ENCODE measurements at regions not wholly inside any gene's neighbourhood (a gene's known extent, or its start where the extent isn't known, plus 50 kb on each side); places are given as distances from the start of the nearest gene placed in this dataset.

GRCh38 chr1:38128926-38129453, 82.4 kb upstream of the POU3F1 start:
- Histone ChIP-seq H3K4me2 (ENCODE audit: low read length) (no peak overlapping the region), H3F3A (ENCODE audit: insufficient read depth, low read length) (no peaks in the 10 kb centered on the region), H3K9me3 (ENCODE audit: low read length) (no peaks in the 10 kb centered on the region), H3K9ac (ENCODE audit: low read length) (no peak overlapping the region), H2AFZ (ENCODE audit: low read length) (no peak overlapping the region), H3K9me2 (ENCODE audit: low read depth, low read length) (no peaks in the 10 kb centered on the region), H3K4me3 (ENCODE audit: low read depth, low read length, poor library complexity, severe bottlenecking) (no peak overlapping the region), H3K4me1 (ENCODE audit: insufficient read depth, low read length, severe bottlenecking) (no peaks in the 10 kb centered on the region), H3K79me2 (ENCODE audit: insufficient read depth, low read length) (no peaks in the 10 kb centered on the region), H4K20me1 (ENCODE audit: insufficient read depth, low read length) (no peaks in the 10 kb centered on the region), H3K27ac (ENCODE audit: low read depth, low read length, poor library complexity, severe bottlenecking) (no peak overlapping the region), H3K36me3 (ENCODE audit: insufficient read depth, low read length) (no peaks in the 10 kb centered on the region), H3K27me3 (ENCODE audit: insufficient read depth, low read length) (no peaks in the 10 kb centered on the region; the same call in 1 of the 2 replicates)
- no peak for TF ChIP-seq EZH2 (IDR thresholded peaks at IDR 0.05; ENCODE audit: borderline replicate concordance, low read length)
- TF ChIP-seq, protein P1, sequence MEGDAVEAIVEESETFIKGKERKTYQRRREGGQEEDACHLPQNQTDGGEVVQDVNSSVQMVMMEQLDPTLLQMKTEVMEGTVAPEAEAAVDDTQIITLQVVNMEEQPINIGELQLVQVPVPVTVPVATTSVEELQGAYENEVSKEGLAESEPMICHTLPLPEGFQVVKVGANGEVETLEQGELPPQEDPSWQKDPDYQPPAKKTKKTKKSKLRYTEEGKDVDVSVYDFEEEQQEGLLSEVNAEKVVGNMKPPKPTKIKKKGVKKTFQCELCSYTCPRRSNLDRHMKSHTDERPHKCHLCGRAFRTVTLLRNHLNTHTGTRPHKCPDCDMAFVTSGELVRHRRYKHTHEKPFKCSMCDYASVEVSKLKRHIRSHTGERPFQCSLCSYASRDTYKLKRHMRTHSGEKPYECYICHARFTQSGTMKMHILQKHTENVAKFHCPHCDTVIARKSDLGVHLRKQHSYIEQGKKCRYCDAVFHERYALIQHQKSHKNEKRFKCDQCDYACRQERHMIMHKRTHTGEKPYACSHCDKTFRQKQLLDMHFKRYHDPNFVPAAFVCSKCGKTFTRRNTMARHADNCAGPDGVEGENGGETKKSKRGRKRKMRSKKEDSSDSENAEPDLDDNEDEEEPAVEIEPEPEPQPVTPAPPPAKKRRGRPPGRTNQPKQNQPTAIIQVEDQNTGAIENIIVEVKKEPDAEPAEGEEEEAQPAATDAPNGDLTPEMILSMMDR (IDR thresholded peaks at IDR 0.05; ENCODE audit: low read length) = no peak

- no peak overlapping the region for H3K27ac ChIP-seq (ENCODE audit: low read depth, low read length, poor library complexity, severe bottlenecking)
- no peaks in the 10 kb centered on the region for H3K4me1 ChIP-seq (ENCODE audit: insufficient read depth, low read length, severe bottlenecking)
These were observed 81.9 kb upstream of the POU3F1 start for GRCh38 chr1:38128511-38128910.

DNA sequence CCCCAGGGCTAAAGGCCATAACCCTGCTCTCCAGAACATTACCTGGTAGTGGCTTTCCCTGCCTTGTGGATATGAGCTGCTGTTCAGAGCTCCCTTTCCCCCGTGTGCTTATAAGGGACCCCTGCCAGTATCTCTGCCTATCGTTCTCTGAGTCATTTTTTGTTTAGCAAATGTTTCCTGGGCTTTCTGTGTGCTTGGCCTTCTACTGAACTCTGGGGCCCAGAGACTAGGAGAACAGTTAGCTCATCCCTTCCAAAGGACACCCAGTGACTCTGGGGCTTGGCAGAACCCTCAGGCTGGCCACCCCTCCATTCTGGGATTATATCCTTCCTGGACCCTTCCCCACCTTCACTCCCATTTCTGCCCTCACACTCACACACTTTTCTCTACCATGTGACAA, 80.8 kb upstream of the POU3F1 start:
- Histone ChIP-seq H3K4me1 (ENCODE audit: insufficient read depth, low read length, severe bottlenecking) (no peaks in the 10 kb centered on the region), H3K36me3 (ENCODE audit: insufficient read depth, low read length) (no peaks in the 10 kb centered on the region), H3K27ac (ENCODE audit: low read depth, low read length, poor library complexity, severe bottlenecking) (no peak overlapping the region), H3K9ac (ENCODE audit: low read length) (no peak overlapping the region), H3K4me2 (ENCODE audit: low read length) (no peak overlapping the region), H3K27me3 (ENCODE audit: insufficient read depth, low read length) (peaks cover 3% of the 10 kb centered on the region; the same call in 1 of the 2 replicates), H3K79me2 (ENCODE audit: insufficient read depth, low read length) (no peaks in the 10 kb centered on the region), H3K9me3 (ENCODE audit: low read length) (no peaks in the 10 kb centered on the region), H3F3A (ENCODE audit: insufficient read depth, low read length) (no peaks in the 10 kb centered on the region), H3K4me3 (ENCODE audit: low read depth, low read length, poor library complexity, severe bottlenecking) (no peak overlapping the region), H2AFZ (ENCODE audit: low read length) (no peak overlapping the region), H3K9me2 (ENCODE audit: low read depth, low read length) (no peaks in the 10 kb centered on the region), H4K20me1 (ENCODE audit: insufficient read depth, low read length) (no peaks in the 10 kb centered on the region)
- no peak for TF ChIP-seq EZH2 (IDR thresholded peaks at IDR 0.05; ENCODE audit: borderline replicate concordance, low read length)
- TF ChIP-seq, protein P1 (IDR thresholded peaks at IDR 0.05; ENCODE audit: low read length) = no peak

More at GRCh38 chr1:38128511-38128910, 81.9 kb upstream of the POU3F1 start:
- Histone ChIP-seq H3K9me3 (ENCODE audit: low read length) (no peaks in the 10 kb centered on the region), H3F3A (ENCODE audit: insufficient read depth, low read length) (no peaks in the 10 kb centered on the region), H3K4me2 (ENCODE audit: low read length) (no peak overlapping the region), H3K27me3 (ENCODE audit: insufficient read depth, low read length) (no peaks in the 10 kb centered on the region; the same call in 1 of the 2 replicates), H3K4me3 (ENCODE audit: low read depth, low read length, poor library complexity, severe bottlenecking) (no peak overlapping the region), H3K9me2 (ENCODE audit: low read depth, low read length) (no peaks in the 10 kb centered on the region), H3K9ac (ENCODE audit: low read length) (no peak overlapping the region), H4K20me1 (ENCODE audit: insufficient read depth, low read length) (no peaks in the 10 kb centered on the region), H3K79me2 (ENCODE audit: insufficient read depth, low read length) (no peaks in the 10 kb centered on the region), H2AFZ (ENCODE audit: low read length) (no peak overlapping the region), H3K36me3 (ENCODE audit: insufficient read depth, low read length) (no peaks in the 10 kb centered on the region)
- TF ChIP-seq, protein P1 (IDR thresholded peaks at IDR 0.05; ENCODE audit: low read length) = no peak
- TF ChIP-seq EZH2 (IDR thresholded peaks at IDR 0.05; ENCODE audit: borderline replicate concordance, low read length) = no peak

Data from OCI-LY1 (cell line).